ENCODE measurements at regions not wholly inside any gene's neighbourhood (a gene's known extent, or its start where the extent isn't known, plus 50 kb on each side); places are given as distances from the start of the nearest gene placed in this dataset.

- no peak overlapping the region for H2AFZ ChIP-seq (replicated peaks; ENCODE audit: low read length, poor library complexity)
- intact Hi-C loops (cut with micrococcal nuclease) (loop anchor here (5.0 kb wide), 1 partner anchor 98 kb away; the partner anchor contains the start of gene TSHZ3), in situ Hi-C loops (cut with MboI; ENCODE audit: low sequenced_read_pairs) (no loop called here), dilution Hi-C loops (cut with HindIII; ENCODE audit: low sequenced_read_pairs, unreplicated experiment) (no loop called here)
- H3K27ac ChIP-seq (ENCODE audit: insufficient read depth, low read length): no peak overlapping the region
- BruUV-seq (replicated peaks): no TSS peak
- H2AK9ac ChIP-seq (replicated peaks; ENCODE audit: low read depth, low read length, poor library complexity): no peak overlapping the region
- no peaks in the 10 kb centered on the region for H3K36me3 ChIP-seq (ENCODE audit: control insufficient read depth, insufficient read depth, low read length)
- no peak overlapping the region for H2BK15ac ChIP-seq (ENCODE audit: low read depth, low read length)
- ChIA-PET CTCF (no interaction called here), POLR2A (ENCODE audit: unreplicated experiment) (no interaction called here)
- no peak overlapping the region for H2AK5ac ChIP-seq (ENCODE audit: low read depth, low read length)
- H2BK5ac ChIP-seq (ENCODE audit: low read depth, low read length, poor library complexity, severe bottlenecking): no peak overlapping the region
- no peak overlapping the region for H3K9ac ChIP-seq (ENCODE audit: low read depth, low read length)
- H4K8ac ChIP-seq (ENCODE audit: low read depth in 2 of 2, low read length in 2 of 2): no peak overlapping the region
- no peak overlapping the region for H3K18ac ChIP-seq (ENCODE audit: low read depth, low read length)
- no peaks in the 10 kb centered on the region for H3K79me1 ChIP-seq (ENCODE audit: low read depth in 1 of 2, low read length in 2 of 2)
- H3K4ac ChIP-seq (ENCODE audit: low read depth, low read length): no peak overlapping the region
- H2BK120ac ChIP-seq (ENCODE audit: low read depth, low read length): no peak overlapping the region
- no CpG with 5 or more reads among the region's 1 CpG for WGBS, 2 experiments (ENCODE audit: extremely low coverage in 2 of 2, insufficient read length in 1 of 2)
- no peaks in the 10 kb centered on the region for H3K9me1 ChIP-seq (ENCODE audit: insufficient read depth, low read length)
- no peak overlapping the region for H3K23ac ChIP-seq (ENCODE audit: low read depth, low read length)
- no peak overlapping the region for H3K4me3 ChIP-seq (ENCODE audit: insufficient read depth, low read depth, low read length)
- no peak overlapping the region for H3K4me2 ChIP-seq (ENCODE audit: low read depth, low read length)
- no peak overlapping the region for H3K14ac ChIP-seq (replicated peaks; ENCODE audit: low read depth, low read length)
- H4K91ac ChIP-seq (ENCODE audit: insufficient read depth, low read depth, low read length): no peak overlapping the region
- ATAC-seq (ENCODE audit: low read depth) (no peak), DNase-seq (no peak)
- no peaks in the 10 kb centered on the region for H3K9me3 ChIP-seq (ENCODE audit: control insufficient read depth, insufficient read depth, low read length)
- H2BK20ac ChIP-seq (ENCODE audit: low read depth, low read length): no peak overlapping the region
- peaks cover 4% of the 10 kb centered on the region; the same call in 1 of the 2 replicates for H3K4me1 ChIP-seq (ENCODE audit: control insufficient read depth, insufficient read depth, low read length)
- peaks cover 1% of the 10 kb centered on the region; the same call in 1 of the 2 replicates for H3K27me3 ChIP-seq (ENCODE audit: control insufficient read depth, insufficient read depth, low read length)
- no peaks in the 10 kb centered on the region for H4K20me1 ChIP-seq (ENCODE audit: insufficient read depth, low read length)
- TF ChIP-seq POLR2A (IDR thresholded peaks at IDR 0.05; ENCODE audit: low read depth, low read length) (no peak), MAZ (IDR thresholded peaks at IDR 0.05; ENCODE audit: borderline replicate concordance, low read depth, low read length) (no peak), CEBPB (IDR thresholded peaks at IDR 0.05; ENCODE audit: low read depth, low read length) (no peak), NFE2L2 (IDR thresholded peaks at IDR 0.05; ENCODE audit: low read depth, low read length) (no peak), ELK1 (IDR thresholded peaks at IDR 0.05; ENCODE audit: borderline replicate concordance, low read depth, low read length) (no peak), MAFK (IDR thresholded peaks at IDR 0.05; ENCODE audit: low read depth, low read length) (no peak), USF2 (IDR thresholded peaks at IDR 0.05; ENCODE audit: low read depth, low read length) (no peak), CHD1 (IDR thresholded peaks at IDR 0.05; ENCODE audit: low read depth, low read length) (no peak), MXI1 (IDR thresholded peaks at IDR 0.05; ENCODE audit: borderline replicate concordance, low read depth, low read length) (no peak), RCOR1 (IDR thresholded peaks at IDR 0.05; ENCODE audit: insufficient replicate concordance, low read length) (no peak), SMC3 (IDR thresholded peaks at IDR 0.05; ENCODE audit: low read depth, low read length) (no peak)
- H3K56ac ChIP-seq (ENCODE audit: extremely low read depth, insufficient read depth, low read length): no peak overlapping the region
- no peak overlapping the region for H4K5ac ChIP-seq (ENCODE audit: low read depth, low read length)
Measured at GRCh38 chr19:31445406-31445805, 96.2 kb upstream of the TSHZ3 start.

Data from IMR-90 (cell line).